Peyer's patch (tissue), 4 donors: ENCODE measurements at regions not wholly inside any gene's neighbourhood (a gene's known extent, or its start where the extent isn't known, plus 50 kb on each side); places are given as distances from the start of the nearest gene placed in this dataset.

ENCODE experiments used
- CTCF ChIP-seq, 6 experiments: fragments of 450-650 bp in 4 of 6; fragments of 200-600 bp in 2 of 6; sonication (generic) in 1 of 6; IDR thresholded peaks; one replicate each; pipeline ENCODE4 v1.5.1; 2017 to 2019; ENCODE audit warnings: antibody characterized with exemption in 6 of 6, mild to moderate bottlenecking in 3 of 6, moderate library complexity in 1 of 6
- POLR2A ChIP-seq, 2 donors: fragments of 450-650 bp; IDR thresholded peaks; one replicate each; pipeline ENCODE4 v1.5.1; 2017; ENCODE audit warnings: antibody characterized with exemption in 2 of 2, mild to moderate bottlenecking in 2 of 2, moderate library complexity in 2 of 2

DNA sequence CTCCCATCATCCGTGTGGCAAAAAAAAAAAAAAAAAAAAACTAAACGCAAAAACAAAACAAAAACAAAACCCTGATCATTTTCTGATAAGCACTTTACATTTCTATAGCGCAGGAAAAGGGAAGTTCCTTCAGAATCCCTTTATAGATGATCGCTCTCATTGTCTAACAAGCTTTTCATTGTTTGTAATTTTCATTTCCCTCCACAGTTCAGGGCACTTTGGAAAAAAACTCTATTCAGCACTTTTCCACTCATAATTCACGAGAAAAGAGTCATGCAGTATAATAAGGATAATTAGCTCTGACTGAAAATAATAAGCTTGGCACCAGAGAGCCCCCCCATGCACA is 89.4 kb upstream of the ATXN1 start:
- no peak for TF ChIP-seq CTCF (IDR thresholded peaks at IDR 0.05)
- no peak for TF ChIP-seq POLR2A (IDR thresholded peaks at IDR 0.05)
